SK-N-MC (cell line): ENCODE measurements at regions not wholly inside any gene's neighbourhood (a gene's known extent, or its start where the extent isn't known, plus 50 kb on each side); places are given as distances from the start of the nearest gene placed in this dataset.

Experiments
- EZH2 ChIP-seq: fragments of 200-600 bp; sonication (generic); IDR thresholded peaks from one replicate; pipeline ENCODE4 v1.6.1; 2017; ENCODE audit warnings: antibody characterized with exemption
- POLR2AphosphoS5 ChIP-seq: IDR thresholded peaks from 2 replicates; pipeline ENCODE4 v1.6.1; 2012; ENCODE audit warnings: mild to moderate bottlenecking, low read depth, low read length, borderline replicate concordance

GRCh38 chr4:71287305-71287704, 51.5 kb upstream of the SLC4A4 start:
- TF ChIP-seq EZH2 (no peak), POLR2AphosphoS5 (no peak)
